HEK293 (cell line): ENCODE measurements at regions not wholly inside any gene's neighbourhood (a gene's known extent, or its start where the extent isn't known, plus 50 kb on each side); places are given as distances from the start of the nearest gene placed in this dataset.
"Not testable (repeated sequence)": the region's sequence is repeated elsewhere in the genome, so short reads cannot be mapped to it uniquely, and the experiment has no call there.

Experiments used
- CTCF ChIP-seq: fragments of 450-650 bp; formaldehyde crosslinking; IDR thresholded peaks from 2 replicates; pipeline ENCODE4 v1.5.1; 2016; ENCODE audit warnings: missing biosample characterization, missing genetic modification characterization
- GFI1B ChIP-seq: fragments of 450-650 bp; formaldehyde crosslinking; IDR thresholded peaks from 2 replicates; pipeline ENCODE4 v1.5.1; 2016; ENCODE audit warnings: missing biosample characterization, missing genetic modification characterization
- GLI4 ChIP-seq: fragments of 450-650 bp; formaldehyde crosslinking; IDR thresholded peaks from 2 replicates; pipeline ENCODE4 v1.5.1; 2016; ENCODE audit warnings: missing biosample characterization, missing genetic modification characterization
- TCF7L2 ChIP-seq: IDR thresholded peaks from 2 replicates; pipeline ENCODE4 v1.6.1; 2011; ENCODE audit warnings: low read depth, mild to moderate bottlenecking, inconsistent platforms, low read length, moderate library complexity, borderline replicate concordance
- YY1 ChIP-seq: fragments of 450-650 bp; formaldehyde crosslinking; IDR thresholded peaks from 2 replicates; pipeline ENCODE4 v1.5.1; 2018; ENCODE audit warnings: missing biosample characterization, missing genetic modification characterization
- ZBTB8A ChIP-seq: fragments of 450-650 bp; formaldehyde crosslinking; IDR thresholded peaks from 2 replicates; pipeline ENCODE4 v1.5.1; 2016; ENCODE audit warnings: missing biosample characterization, missing genetic modification characterization
- ZFP3 ChIP-seq: fragments of 450-650 bp; formaldehyde crosslinking; IDR thresholded peaks from 2 replicates; pipeline ENCODE4 v1.5.1; 2016; ENCODE audit warnings: low read depth, missing biosample characterization, missing genetic modification characterization
- ZNF133 ChIP-seq: fragments of 450-650 bp; formaldehyde crosslinking; IDR thresholded peaks from 2 replicates; pipeline ENCODE4 v1.5.1; 2016; ENCODE audit warnings: missing biosample characterization, missing genetic modification characterization
- ZNF169 ChIP-seq: fragments of 450-650 bp; formaldehyde crosslinking; IDR thresholded peaks from 2 replicates; pipeline ENCODE4 v1.5.1; 2016; ENCODE audit warnings: missing biosample characterization, missing genetic modification characterization
- ZNF2 ChIP-seq: fragments of 450-650 bp; formaldehyde crosslinking; IDR thresholded peaks from 2 replicates; pipeline ENCODE4 v1.5.1; 2016; ENCODE audit warnings: missing biosample characterization, missing genetic modification characterization
- ZNF24 ChIP-seq: fragments of 450-650 bp; formaldehyde crosslinking; IDR thresholded peaks from 2 replicates; pipeline ENCODE4 v1.5.1; 2016; ENCODE audit warnings: missing biosample characterization, missing genetic modification characterization
- ZNF549 ChIP-seq: fragments of 450-650 bp; IDR thresholded peaks from 2 replicates; pipeline ENCODE4 v1.5.1; 2018; ENCODE audit warnings: missing biosample characterization, missing genetic modification characterization, mild to moderate bottlenecking, inconsistent platforms, moderate library complexity
- ZNF670 ChIP-seq: fragments of 450-650 bp; formaldehyde crosslinking; IDR thresholded peaks from 2 replicates; pipeline ENCODE4 v1.5.1; 2016; ENCODE audit warnings: missing biosample characterization, missing genetic modification characterization, low read depth
- ZXDB ChIP-seq: fragments of 450-650 bp; formaldehyde crosslinking; IDR thresholded peaks from 2 replicates; pipeline ENCODE4 v1.5.1; 2016; ENCODE audit warnings: missing biosample characterization, missing genetic modification characterization

GRCh38 chr5:135164873-135165614 lies 131.0 kb upstream of the PITX1 start:
- TF ChIP-seq ZNF24; ZNF2 (tag by site-specific recombination); ZFP3; ZNF549 (tag by site-specific recombination); ZNF133 (tag by site-specific recombination); ZXDB (tag by site-specific recombination); CTCF (tag by site-specific recombination); ZNF670; YY1 (tag by site-specific recombination); ZBTB8A; GFI1B (tag by site-specific recombination); GLI4 (tag by site-specific recombination); ZNF169 (tag by site-specific recombination); TCF7L2: not testable (repeated sequence)
